Natural killer cell (primary cell): ENCODE measurements at regions not wholly inside any gene's neighbourhood (a gene's known extent, or its start where the extent isn't known, plus 50 kb on each side); places are given as distances from the start of the nearest gene placed in this dataset.

Experiments
- ATAC-seq, 3 donors: fragments of 150-1000 bp in 2 of 3; fragments of 200-7000 bp in 1 of 3; cut with Tn5 transposase; 1 replicate in 1 of 3; 2 replicates in 2 of 3; pipeline ENCODE4 v1.10.0; 2021; ENCODE audit warnings: mild to moderate bottlenecking in 2 of 3, moderate library complexity in 2 of 3
- DNase-seq, 2 donors: peaks; one replicate each; pipeline versions ENCODE4 v3.0.0 to v3.0.0-alpha.2; 2013 to 2021; ENCODE audit warnings: mixed read lengths in 1 of 2
- H3K27ac ChIP-seq: one replicate; pipeline ENCODE4 v1.5.1; 2013; ENCODE audit warnings: mild to moderate bottlenecking, low read length
- H3K27me3 ChIP-seq: one replicate; pipeline ENCODE4 v1.6.1; 2013; ENCODE audit warnings: low read length; ENCODE audit not compliant: control insufficient read depth, insufficient read depth
- H3K36me3 ChIP-seq: one replicate; pipeline ENCODE4 v1.6.1; 2013; ENCODE audit warnings: low read length; ENCODE audit not compliant: control insufficient read depth, insufficient read depth
- H3K4me1 ChIP-seq: one replicate; pipeline ENCODE4 v1.6.1; 2013; ENCODE audit warnings: low read length; ENCODE audit not compliant: control insufficient read depth, insufficient read depth
- H3K4me3 ChIP-seq: one replicate; pipeline ENCODE4 v1.5.1; 2013; ENCODE audit warnings: low read length
- H3K9me3 ChIP-seq: one replicate; pipeline ENCODE4 v1.6.1; 2013; ENCODE audit warnings: low read length; ENCODE audit not compliant: control insufficient read depth, insufficient read depth
- H3K27ac Mint-ChIP-seq, 2 donors: one replicate each; pipeline ENCODE4 v1.8.0; 2022; ENCODE audit warnings: mild to moderate bottlenecking in 2 of 2, mixed read lengths in 2 of 2, moderate library complexity in 1 of 2
- H3K27me3 Mint-ChIP-seq, 2 donors: one replicate each; pipeline ENCODE4 v1.8.0; 2022; ENCODE audit warnings: low read depth in 2 of 2, mixed read lengths in 2 of 2
- H3K36me3 Mint-ChIP-seq: one replicate; pipeline ENCODE4 v1.8.0; 2022; ENCODE audit warnings: mixed read lengths
- H3K4me1 Mint-ChIP-seq, 2 donors: one replicate each; pipeline ENCODE4 v1.8.0; 2022; ENCODE audit warnings: mixed read lengths in 2 of 2
- H3K4me3 Mint-ChIP-seq: one replicate; pipeline ENCODE4 v1.8.0; 2022; ENCODE audit warnings: mild to moderate bottlenecking, moderate library complexity, mixed read lengths
- H3K9me3 Mint-ChIP-seq, 2 donors: one replicate each; pipeline ENCODE4 v1.8.0; 2022; ENCODE audit warnings: mixed read lengths in 2 of 2
- CTCF ChIP-seq: fragments of 200-600 bp; IDR thresholded peaks from one replicate; pipeline ENCODE4 v1.8.0; 2022; ENCODE audit warnings: antibody characterized with exemption
- WGBS: methylation state at CpG from one replicate; pipeline ENCODE4 v1.1.7; 2013; ENCODE audit warnings: missing lambda C conversion rate; ENCODE audit not compliant: insufficient coverage; 5-methylcytosine and 5-hydroxymethylcytosine counted together
- intact Hi-C: fragments of 100-400 bp; cut with micrococcal nuclease; formaldehyde crosslinking; loops from one replicate; pipeline ENCODE4 v1.14.2; 2022

GRCh38 chr4:132859929-132860328, 289.2 kb upstream of the PCDH10 start:
- Mint-ChIP-seq H3K27ac (no peak overlapping the region), H3K4me3 (no peak overlapping the region), H3K9me3 (peaks cover 13 to 22% of the 10 kb centered on the region in 2 donors), H3K4me1 (no peaks in the 10 kb centered on the region), H3K36me3 (peaks cover 13% of the 10 kb centered on the region), H3K27me3 (no peaks in the 10 kb centered on the region)
- H3K4me3 ChIP-seq = no peak overlapping the region
- intact Hi-C loops = no loop called here
- no peaks in the 10 kb centered on the region for H3K9me3 ChIP-seq
- TF ChIP-seq CTCF = no peak
- ATAC-seq (no peak), DNase-seq (no peak)
- H3K27me3 ChIP-seq = no peaks in the 10 kb centered on the region
- no CpG with 5 or more reads among the region's 1 CpG for WGBS
- no peaks in the 10 kb centered on the region for H3K36me3 ChIP-seq
- no peak overlapping the region for H3K27ac ChIP-seq
- H3K4me1 ChIP-seq = no peaks in the 10 kb centered on the region

- no peak overlapping the region for H3K27ac ChIP-seq
- no peaks in the 10 kb centered on the region for H3K27me3 ChIP-seq
- Mint-ChIP-seq H3K9me3 (peaks cover 13 to 22% of the 10 kb centered on the region in 2 donors), H3K4me3 (no peak overlapping the region), H3K27me3 (no peaks in the 10 kb centered on the region), H3K27ac (no peak overlapping the region), H3K4me1 (no peaks in the 10 kb centered on the region), H3K36me3 (peaks cover 13% of the 10 kb centered on the region)
- no peaks in the 10 kb centered on the region for H3K9me3 ChIP-seq
- DNase-seq (no peak), ATAC-seq (no peak)
- intact Hi-C loops = no loop called here
- H3K4me3 ChIP-seq = no peak overlapping the region
- TF ChIP-seq CTCF = no peak
- H3K36me3 ChIP-seq = no peaks in the 10 kb centered on the region
- H3K4me1 ChIP-seq = no peaks in the 10 kb centered on the region
Observed at GRCh38 chr4:132860976-132861375, 288.1 kb upstream of the PCDH10 start.

GRCh38 chr4:132863619-132864018, 285.5 kb upstream of the PCDH10 start:
- no peak for TF ChIP-seq CTCF
- Histone ChIP-seq H3K9me3 (peaks cover 10% of the 10 kb centered on the region), H3K27ac (no peak overlapping the region), H3K36me3 (no peaks in the 10 kb centered on the region), H3K27me3 (no peaks in the 10 kb centered on the region), H3K4me3 (no peak overlapping the region), H3K4me1 (no peaks in the 10 kb centered on the region)
- no CpG with 5 or more reads among the region's 1 CpG for WGBS
- intact Hi-C loops = no loop called here
- Mint-ChIP-seq H3K9me3 (peaks cover 4 to 15% of the 10 kb centered on the region in 2 donors), H3K27me3 (no peaks in the 10 kb centered on the region), H3K27ac (no peak overlapping the region), H3K4me1 (no peaks in the 10 kb centered on the region), H3K36me3 (peaks cover 13% of the 10 kb centered on the region), H3K4me3 (no peak overlapping the region)
- ATAC-seq = no peak
- no peak for DNase-seq

GRCh38 chr4:132865458-132865857, 283.6 kb upstream of the PCDH10 start:
- H3K36me3 ChIP-seq = no peaks in the 10 kb centered on the region
- no peak for ATAC-seq
- peaks cover 2 to 16% of the 10 kb centered on the region in 2 donors for H3K9me3 Mint-ChIP-seq
- no peak for DNase-seq
- H3K27ac ChIP-seq = no peak overlapping the region
- peaks cover 14% of the 10 kb centered on the region for H3K9me3 ChIP-seq
- H3K36me3 Mint-ChIP-seq = peaks cover 13% of the 10 kb centered on the region
- no peak overlapping the region for H3K27ac Mint-ChIP-seq
- no peaks in the 10 kb centered on the region for H3K4me1 Mint-ChIP-seq
- no peaks in the 10 kb centered on the region for H3K27me3 ChIP-seq
- no peak overlapping the region for H3K4me3 ChIP-seq
- H3K4me3 Mint-ChIP-seq = no peak overlapping the region
- no peaks in the 10 kb centered on the region for H3K4me1 ChIP-seq
- intact Hi-C loops = no loop called here
- no CpG with 5 or more reads among the region's 1 CpG for WGBS
- no peaks in the 10 kb centered on the region for H3K27me3 Mint-ChIP-seq
- TF ChIP-seq CTCF = no peak
